ENCODE measurements at regions not wholly inside any gene's neighbourhood (a gene's known extent, or its start where the extent isn't known, plus 50 kb on each side); places are given as distances from the start of the nearest gene placed in this dataset.
"Not testable (repeated sequence)": the region's sequence is repeated elsewhere in the genome, so short reads cannot be mapped to it uniquely, and the experiment has no call there.

DNA sequence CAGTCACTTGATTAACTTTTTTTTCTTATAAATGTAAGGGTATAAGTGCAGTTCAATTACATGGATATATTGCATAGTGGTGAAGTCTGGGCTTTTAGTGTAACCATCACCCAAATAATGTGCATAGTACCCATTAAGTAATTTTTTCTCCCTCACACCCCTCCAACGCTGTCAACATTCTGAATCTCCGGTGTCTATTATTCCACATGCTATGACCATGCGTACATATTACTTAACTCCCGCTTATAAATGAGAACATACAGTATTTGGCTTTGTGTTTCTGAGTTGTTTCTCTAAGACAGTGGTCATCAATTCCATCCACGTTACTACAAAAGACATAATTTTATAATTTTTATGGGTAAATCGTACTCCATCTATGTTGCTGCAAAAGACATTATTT lies 1191.1 kb downstream of the NCAM2 start:
- no peak for DNase-seq (ENCODE audit: low spot score)

DNA sequence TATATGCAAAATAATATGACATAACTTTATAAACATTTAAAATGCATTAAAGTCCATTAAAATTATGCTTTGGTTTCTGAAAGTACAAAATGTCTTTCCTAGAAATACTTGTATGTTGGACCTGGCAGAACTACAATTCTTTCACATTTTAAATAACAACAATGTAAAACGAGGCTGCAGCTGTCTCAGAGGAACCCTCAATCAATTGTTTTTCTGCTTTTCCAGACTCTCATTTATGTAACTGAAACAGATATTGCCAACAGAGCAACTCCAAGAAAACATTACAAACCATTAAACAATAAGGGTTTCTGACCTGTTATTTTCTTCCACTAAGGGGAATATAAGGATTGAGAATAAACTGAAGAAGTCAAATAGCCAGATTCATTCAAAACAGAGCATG lies 1193.4 kb downstream of the NCAM2 start:
- DNase-seq (ENCODE audit: low spot score): no peak

DNA sequence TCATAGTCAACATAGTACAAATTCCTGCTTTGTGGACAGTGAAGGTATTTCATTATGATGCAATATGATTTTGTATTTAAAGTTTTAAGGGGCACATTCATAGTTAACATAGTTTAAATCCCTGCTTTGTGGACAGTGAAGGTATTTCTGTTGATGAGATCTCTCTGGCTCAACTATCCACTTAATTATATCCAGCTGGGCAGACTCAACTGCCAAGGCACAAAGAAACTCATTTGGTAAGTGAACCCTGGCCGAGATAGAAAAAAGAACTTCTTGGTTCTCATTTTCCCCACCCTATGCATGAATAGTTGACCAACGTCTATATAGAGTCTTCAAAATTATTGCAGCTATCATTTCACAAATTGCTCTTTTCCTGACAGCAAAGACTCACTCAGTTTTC lies 1194.6 kb downstream of the NCAM2 start:
- no peak for DNase-seq (ENCODE audit: low spot score)

DNA sequence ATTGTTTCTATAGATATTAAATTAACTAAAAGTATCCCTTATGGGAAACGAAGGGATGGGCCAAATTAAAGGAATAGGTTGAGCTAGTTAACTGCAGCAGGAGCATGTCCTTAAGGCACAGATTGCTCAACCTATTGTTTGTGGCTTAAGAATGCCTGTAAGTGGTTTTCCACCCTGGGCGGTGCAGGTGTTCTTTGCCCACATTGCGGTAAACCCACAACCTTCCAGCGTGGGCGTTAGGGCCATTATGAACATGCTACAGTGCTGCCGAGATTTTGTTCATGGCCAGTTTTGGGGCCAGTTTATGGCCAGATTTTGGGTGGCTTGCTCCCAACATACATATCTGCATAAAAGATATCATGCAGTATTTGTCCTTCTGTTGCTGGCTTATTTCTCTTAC lies 1196.8 kb downstream of the NCAM2 start:
- DNase-seq (ENCODE audit: low spot score): not testable (repeated sequence)

DNA sequence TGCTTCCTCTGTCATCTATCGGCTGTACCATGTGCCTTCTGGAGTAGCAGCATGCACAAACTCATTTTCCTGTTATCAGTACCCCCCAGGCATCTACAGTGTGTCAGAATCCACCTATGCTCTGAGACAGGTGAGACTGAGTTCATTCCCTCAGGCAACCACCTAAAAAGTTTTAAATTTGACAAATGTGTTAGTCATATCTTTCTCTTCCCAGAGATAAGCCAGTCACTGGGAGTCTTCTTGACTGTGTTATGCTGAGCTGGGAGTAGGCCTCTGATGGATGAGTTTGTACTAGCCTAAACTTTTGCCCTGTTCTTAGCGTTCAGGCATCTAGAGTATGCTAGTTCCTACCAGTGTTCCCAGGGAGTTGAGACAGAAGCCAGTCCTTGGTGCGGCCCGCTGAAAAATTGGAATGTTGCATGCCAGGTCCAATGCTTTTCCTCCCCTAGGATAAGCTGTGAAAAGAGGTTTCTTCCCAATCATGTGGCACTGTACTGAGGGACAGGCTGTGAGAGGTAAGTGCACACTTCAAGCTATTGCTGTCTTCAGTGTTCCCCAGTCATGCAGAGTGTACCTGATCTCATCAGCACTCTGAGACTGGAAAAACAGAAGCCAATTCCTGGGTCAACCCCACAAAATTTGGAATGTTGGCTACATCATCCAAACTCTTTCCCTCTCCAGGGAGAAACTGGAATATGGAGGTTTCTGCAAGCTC lies 1202.3 kb downstream of the NCAM2 start:
- no peak for DNase-seq (ENCODE audit: low spot score)

DNA sequence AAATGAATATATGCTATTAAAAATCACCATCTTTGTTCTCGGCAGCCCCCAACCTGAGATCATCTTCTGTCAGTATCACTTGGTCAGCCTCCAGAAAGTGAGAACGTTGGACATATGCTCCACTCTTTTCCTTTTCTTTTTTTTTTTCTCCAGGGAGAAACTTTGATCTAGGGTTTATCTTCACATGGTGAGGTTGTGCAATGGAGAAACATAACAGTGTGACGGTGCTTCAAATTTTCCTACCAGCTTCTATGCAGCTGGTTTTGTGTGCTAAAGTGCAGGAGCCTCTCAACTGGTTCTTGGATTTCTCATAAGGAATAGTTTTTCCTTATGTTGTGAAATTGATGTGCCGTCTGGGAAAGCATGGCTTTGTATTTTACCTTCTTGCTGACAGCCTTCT lies 1202.9 kb downstream of the NCAM2 start:
- DNase-seq (ENCODE audit: low spot score): no peak

DNA sequence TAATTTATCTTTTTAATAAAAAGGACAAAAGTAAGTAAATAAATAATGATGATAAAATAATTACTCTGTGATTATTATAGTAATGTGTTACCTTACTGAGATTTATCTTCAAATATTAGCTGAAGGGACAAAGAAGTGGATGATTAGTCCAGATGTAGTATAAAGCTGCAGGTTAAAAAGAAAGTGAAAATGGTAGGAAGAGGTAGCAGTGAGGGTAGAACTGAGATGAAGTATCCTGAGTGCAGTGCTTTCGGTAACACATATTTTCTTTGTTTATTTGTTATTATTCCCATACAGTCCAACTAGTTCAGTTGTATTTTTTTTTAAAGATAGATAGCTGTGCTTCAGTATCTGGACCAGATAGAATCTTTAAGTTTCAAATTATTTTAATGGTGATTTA lies 1203.5 kb downstream of the NCAM2 start:
- no peak for DNase-seq (ENCODE audit: low spot score)

DNA sequence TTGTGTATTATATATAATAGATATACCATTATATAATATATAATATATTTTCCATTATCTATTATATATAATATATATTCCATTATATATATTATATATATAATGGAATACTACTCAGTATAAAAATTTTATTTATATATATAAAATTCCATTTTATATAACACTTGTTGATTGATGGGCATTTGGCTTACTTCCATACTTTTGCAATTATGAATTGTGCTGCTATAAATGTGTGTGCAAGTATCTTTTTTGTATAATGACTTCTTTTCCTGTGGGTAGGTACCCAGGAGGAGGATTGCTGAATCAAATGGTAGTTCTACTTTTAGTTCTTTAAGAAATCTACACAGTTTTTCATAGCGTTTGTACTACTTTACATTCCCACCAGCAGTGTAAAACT lies 1211.1 kb downstream of the NCAM2 start:
- no peak for DNase-seq (ENCODE audit: low spot score)

DNA sequence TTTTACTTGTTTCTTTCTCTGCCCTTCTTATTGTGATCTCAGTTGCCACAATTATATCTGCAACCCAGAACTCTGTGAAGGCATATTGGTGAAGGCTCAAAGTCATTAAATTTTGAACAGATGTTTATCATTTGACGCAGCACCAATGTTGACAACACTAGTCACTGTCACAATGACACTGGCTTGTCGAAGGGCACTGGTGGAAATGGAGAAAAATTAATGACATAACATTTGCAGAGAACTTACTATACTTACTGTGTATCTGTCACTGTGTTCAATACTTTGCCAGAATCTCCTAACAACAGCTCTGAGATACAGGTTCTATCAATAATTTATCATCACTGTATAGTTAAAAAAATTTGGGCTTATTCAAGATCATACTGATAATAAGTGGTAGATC lies 1213.7 kb downstream of the NCAM2 start:
- DNase-seq (ENCODE audit: low spot score): no peak

DNA sequence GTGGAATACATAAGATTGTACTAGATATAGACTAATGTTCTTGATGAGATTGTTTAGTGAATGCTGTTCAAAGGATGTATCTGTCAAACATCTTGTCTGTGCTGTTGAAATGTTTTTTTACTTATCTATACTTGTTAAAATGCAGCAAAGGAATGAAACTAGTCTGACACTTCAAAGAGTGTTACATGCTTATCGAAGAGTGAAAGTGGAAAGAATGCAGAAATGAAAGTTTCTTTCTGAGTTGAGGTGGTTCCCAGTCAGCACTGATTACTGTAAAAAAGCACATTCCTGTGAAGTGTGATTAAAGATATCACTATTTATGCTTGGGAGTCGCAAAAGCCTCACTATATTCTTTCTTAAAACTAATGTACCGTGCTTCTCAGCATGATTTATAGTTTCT lies 1225.2 kb downstream of the NCAM2 start:
- no peak for DNase-seq (ENCODE audit: low spot score)

DNA sequence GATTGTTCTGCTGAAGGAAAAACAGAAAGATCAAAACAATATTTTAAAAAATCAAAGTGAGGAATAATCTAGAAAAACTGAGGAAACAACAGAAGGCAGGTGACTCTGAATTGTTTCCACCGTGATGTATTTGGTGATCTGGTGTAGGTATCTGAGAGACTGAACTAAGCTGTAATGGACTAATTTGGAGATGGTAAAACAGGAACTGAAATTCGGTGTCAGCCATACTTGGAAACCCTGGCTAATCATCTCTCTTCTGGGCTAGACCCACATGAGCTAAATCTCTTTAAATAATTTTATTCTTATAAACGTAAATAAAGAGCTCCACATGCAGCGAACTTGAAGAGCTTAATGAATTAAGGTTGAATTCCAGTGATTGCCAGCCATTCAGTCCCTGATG lies 1226.1 kb downstream of the NCAM2 start:
- DNase-seq (ENCODE audit: low spot score): no peak

DNA sequence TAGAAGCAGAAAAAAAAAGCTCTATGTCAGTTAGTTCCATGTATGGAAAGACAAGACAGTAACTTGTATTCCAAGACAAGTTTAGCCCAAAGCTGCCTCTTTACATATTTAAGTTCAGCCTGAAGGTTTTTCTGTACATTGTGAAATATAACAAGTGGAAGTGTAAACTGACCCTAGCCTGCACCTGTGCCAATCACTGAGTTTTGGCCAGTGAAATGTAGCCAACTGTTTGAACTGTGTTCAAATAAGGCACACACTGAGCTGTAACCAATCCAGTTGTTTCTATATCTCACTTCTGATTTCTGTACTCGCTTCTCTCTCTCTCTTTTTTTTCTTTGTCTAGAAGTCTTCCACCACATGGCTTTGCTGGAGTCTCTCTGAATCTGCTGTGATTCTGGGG lies 1227.1 kb downstream of the NCAM2 start:
- no peak for DNase-seq (ENCODE audit: low spot score)

DNA sequence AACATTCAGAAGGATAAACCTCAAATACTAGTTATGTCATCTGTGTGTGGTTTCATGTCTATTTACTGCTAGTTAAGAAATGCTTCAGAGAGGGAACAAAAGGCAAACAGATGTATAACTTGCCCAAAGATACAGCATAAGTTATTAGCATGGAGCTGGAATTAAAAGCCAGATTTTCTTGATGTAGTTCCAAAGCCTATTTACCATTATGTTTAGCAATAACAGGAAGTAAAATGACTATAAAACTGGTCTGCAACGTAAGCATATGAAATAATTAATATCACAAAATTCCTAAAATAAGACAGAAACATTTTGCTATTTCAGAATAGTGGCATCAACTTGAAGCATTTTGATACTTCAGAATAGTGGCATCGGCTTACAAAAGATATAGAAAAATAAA lies 1232.8 kb downstream of the NCAM2 start:
- no peak for DNase-seq (ENCODE audit: low spot score)

DNA sequence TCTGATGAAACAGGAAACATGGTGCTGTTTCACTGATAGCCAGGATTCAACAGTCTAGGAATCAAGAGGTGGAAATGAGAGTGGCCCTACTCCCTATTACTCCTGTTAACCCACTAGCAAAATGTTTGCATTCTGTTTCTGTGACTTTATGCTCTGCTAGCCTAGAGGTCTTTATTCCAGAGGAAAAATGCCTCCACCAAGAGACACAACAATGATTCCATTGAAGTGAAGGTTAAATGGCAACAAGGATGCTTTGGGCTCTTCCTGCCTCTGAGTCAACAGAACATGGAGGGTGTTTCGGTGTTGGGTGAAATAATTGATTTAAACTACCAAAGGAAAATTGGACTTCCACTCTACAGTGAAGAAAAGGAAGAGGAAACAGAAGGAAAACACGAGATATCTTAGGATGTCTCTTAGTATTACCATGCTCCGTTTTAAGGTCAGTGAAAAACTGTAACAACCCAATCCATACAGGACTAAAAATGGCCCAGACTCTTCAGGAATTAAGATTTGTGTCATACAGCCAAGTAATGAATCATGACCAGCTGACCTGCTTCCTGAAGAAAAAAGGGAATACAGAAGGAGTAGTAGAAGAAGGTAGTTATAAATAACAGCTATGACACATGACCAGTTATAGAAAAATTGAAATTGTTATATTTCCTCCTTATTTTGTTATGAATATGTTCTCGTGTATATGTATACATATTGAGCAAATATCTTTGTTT lies 1237.8 kb downstream of the NCAM2 start:
- no peak for DNase-seq (ENCODE audit: low spot score)

DNA sequence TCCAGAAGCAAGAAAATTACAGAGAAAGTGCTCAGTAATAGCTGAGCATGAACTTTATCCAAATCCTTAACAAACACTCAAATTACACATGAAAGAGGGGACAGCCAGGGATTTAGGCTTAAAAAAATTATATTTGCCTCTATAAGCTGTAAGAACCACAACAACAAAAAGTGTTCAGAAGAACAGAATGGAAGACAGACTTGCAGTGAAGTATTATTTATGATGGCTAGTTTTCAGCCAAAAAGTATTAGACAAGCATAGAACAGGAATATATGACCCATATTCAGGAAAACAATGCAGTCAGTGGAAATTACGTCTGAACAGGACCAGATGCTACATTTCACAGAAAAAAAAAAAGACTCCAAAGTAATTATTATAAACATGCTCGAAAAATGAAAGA lies 1246.3 kb downstream of the NCAM2 start:
- no peak for DNase-seq (ENCODE audit: low spot score)

DNA sequence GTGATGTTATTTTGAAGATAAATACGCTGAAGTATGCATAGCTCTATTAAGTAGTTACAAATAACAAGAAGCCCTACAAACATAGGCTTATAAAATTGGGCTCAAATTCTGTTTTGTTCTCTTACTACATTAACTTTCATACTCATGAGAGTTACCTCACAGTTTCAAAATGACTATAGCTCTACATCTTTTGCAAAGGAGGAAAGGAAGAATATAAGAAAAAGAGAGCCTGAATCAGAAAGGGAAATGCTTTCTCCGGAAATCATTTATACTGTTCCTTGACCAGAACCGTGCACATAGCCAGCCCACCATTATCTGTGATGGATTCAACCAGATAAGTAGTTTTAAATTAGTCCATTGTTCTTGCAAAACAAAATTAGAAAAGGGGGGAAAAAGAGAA lies 1252.1 kb downstream of the NCAM2 start:
- no peak for DNase-seq (ENCODE audit: low spot score)

DNA sequence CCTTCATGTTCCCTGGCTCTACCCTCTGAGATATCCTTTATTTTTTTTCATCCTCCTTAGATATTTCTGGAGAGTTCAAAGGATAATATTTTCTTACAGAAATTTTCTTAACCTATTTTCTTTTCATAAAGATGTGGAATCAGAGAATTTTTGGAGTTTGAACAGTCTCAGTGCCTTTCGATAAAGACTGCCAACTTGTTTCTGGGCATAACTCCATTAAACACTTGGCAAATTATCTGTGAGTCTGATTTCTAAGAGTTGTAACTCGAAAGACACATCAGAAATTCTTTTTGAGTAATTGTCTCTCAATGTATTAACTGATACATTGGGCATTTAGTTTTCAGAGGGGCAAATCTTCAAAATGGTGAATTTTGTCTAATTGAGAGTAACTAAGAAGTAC lies 1255.6 kb downstream of the NCAM2 start:
- DNase-seq (ENCODE audit: low spot score): no peak

DNA sequence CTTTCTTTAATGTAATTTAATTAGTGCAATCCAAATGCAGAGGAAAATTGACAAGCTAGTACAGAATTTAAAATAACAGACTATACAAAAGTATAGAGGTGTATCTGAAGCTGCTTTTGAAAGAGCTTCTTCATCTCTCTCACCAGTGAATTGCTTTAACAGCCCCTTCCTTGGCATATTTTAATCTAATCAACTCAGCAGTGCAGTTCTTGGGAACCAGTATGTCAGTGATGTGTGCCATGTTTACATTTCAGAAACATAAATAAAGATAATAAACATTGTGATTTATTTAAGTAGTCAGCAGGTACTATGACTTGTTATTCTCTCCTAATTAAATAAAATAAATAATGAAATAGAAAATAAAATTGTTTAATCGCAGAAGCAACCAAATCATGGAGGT lies 1260.6 kb downstream of the NCAM2 start:
- no peak for DNase-seq (ENCODE audit: low spot score)

DNA sequence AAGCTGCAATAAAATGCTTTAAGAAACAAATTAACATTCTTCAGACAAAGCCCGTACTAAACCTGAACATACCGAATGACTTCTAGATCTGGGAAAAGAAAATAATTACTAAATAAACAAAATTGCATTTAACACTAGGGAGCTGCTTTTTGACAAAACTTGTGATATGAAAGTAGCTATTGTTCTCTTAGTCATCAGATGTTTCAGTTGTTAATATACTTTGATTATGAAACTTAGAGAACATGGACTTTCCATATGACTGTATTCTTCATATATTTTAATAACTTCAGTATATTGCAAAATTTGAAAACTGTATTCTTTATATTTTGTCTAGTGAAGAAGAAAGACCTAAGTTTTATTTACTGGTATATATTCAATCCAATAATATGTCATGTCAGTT lies 1262.1 kb downstream of the NCAM2 start:
- DNase-seq (ENCODE audit: low spot score): no peak

DNA sequence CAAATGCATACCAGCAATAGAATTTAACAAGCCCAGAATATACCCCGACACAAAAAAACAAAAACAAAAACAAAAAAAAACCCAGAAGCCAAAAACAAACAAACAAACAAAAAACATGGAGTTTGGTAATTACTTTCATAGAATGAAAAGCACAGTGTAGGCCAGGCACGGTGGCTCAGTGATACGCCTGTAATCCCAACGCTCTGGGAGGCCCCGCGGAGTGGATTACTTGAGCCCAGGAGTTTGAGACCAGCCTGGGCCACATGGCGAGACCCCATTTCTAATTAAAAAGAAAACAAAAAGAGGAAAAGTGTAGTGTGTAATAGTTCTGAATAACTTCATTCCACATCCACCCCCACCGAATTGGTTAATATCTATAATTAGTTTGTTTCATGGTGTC lies 1265.7 kb downstream of the NCAM2 start:
- DNase-seq (ENCODE audit: low spot score): no peak

DNA sequence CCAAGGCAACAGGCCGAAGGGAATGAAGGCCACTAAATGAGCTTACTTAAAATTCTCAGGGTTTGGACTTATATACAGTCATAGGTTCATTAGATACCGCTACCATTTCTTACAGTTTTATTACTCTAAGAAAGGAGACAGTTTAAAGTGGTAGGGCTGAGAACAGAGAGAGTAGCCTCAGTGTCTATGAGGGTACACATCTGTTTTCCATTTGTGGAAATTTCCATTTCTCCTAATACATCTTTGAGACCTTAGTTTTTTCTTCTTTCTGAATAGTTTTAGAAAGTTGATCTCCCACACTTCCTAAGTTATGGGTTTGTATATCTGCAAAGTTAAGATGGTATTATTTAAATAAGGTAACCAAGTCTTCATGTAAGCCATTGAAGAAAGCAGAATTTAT lies 1279.1 kb downstream of the NCAM2 start:
- no peak for DNase-seq (ENCODE audit: low spot score)

DNA sequence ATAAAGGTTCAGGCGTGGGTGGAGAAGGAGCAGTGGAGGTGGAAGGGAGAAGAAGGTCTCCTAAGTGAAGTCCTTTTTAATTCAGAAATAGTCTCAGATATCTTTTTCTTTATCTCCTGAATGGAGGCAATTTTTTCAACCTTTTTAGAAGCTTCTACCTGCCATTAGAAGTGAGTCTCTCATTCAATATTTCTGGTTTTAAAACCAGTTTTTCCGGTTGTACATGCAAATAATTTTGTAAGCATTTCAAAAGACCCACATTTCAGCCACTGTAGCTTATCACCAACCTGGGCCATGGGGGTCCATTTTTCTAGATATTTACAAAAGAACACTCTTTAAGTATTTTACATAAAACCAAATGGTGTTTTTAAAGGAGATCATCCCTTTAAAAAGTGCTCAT lies 1280.2 kb downstream of the NCAM2 start:
- no peak for DNase-seq (ENCODE audit: low spot score)

DNA sequence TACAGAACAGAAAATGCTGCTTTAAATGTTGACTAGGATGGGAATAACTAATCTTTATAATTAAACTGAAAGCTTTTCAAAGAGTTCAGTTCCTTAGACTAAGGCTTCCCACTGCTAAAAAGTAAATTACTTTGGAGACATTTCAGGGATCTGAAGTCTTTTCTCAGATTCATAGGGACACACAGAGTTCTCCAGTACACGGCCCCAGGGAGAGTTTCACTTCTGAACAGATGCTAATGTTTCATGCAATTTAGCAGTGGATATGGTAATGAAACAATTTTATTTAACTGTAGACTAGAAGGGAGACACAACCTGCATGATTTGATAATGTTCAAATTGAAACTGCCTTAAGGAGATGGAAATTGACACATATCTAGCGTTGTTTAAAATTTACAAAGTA lies 1282.6 kb downstream of the NCAM2 start:
- peak; percentile 0 for DNase-seq (ENCODE audit: low spot score)

DNA sequence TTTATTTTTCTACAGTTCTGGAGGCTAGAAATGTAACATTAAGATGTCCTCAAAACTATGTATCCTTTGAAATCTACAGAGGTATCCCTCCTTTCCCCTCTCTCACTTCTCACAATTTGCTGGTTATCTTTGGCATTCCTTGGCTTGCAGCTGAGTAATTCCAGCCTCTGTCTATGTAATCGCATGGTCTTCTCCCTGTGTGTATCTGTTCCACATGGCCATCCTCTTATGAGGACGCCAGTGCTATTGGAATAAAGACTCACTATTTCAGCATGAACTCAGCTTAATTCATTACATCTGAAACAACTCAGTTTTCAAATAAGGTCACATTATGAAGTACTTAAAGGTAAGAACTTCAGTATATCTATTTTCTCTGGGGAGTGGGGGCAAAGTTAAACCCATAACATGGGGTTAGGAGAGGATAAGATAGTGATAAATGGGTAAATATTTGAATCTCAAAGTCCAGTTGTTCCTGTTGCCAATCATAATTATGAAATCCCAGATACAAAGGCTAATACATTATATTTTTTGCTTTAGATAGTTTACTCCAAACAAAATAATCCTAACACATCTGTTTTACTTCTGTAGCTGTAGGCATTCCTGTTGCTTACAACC lies 1290.8 kb downstream of the NCAM2 start:
- DNase-seq (ENCODE audit: low spot score): no peak
